C4-2B (cell line): ENCODE measurements at regions not wholly inside any gene's neighbourhood (a gene's known extent, or its start where the extent isn't known, plus 50 kb on each side); places are given as distances from the start of the nearest gene placed in this dataset.

ENCODE experiments used
- CTCF ChIP-seq: fragments of 450-650 bp; conservative IDR thresholded peaks from 2 replicates; pipeline ENCODE4 v1.5.1; 2017; ENCODE audit warnings: mild to moderate bottlenecking
- ZFX ChIP-seq: fragments of 450-650 bp; IDR thresholded peaks from 2 replicates; pipeline ENCODE4 v1.6.1; 2017

DNA sequence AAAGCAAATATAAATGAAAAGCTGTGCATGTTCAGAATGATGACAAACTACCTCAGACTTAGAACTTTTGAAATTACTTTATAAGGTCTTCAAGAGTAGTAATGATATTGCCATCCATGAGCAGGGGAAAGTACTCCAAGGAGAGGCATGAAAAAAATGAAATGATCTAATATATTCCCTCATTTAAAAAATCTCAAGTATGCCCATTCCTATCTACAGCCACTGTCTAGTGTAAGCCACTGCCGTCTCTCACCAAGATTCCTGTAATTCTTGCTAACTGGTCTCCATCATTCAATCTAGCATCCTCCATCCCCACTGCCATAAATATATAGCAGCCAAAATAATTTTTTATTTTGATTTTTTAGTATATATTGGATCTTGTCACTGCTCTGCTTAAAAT is 258.8 kb downstream of the PLOD2 start:
- TF ChIP-seq ZFX (no peak), CTCF (no peak)
